ENCODE measurements at regions not wholly inside any gene's neighbourhood (a gene's known extent, or its start where the extent isn't known, plus 50 kb on each side); places are given as distances from the start of the nearest gene placed in this dataset.

- no peak for DNase-seq
- no peaks in the 10 kb centered on the region for H3K36me3 ChIP-seq (ENCODE audit: control insufficient read depth in 2 of 3, insufficient read depth in 3 of 3, low read length in 3 of 3)
- no peak overlapping the region for H3K9ac ChIP-seq (ENCODE audit: low read length in 3 of 3)
- no peaks in the 10 kb centered on the region for H3K9me3 ChIP-seq (ENCODE audit: control insufficient read depth in 2 of 3, insufficient read depth in 1 of 3, low read length in 3 of 3)
- TF ChIP-seq CTCF (IDR thresholded peaks at IDR 0.05; ENCODE audit: borderline replicate concordance, extremely low read depth, insufficient read depth), result no peak
- intact Hi-C loops (cut with DNase I), result no loop called here
- H3K4me1 ChIP-seq (ENCODE audit: control insufficient read depth in 2 of 3, insufficient read depth in 2 of 3, low read depth in 1 of 3, low read length in 3 of 3), result peaks cover 0 to 6% (median 0%) of the 10 kb centered on the region in 3 donors
- H3K27ac ChIP-seq (ENCODE audit: low read depth in 2 of 2, low read length in 2 of 2), result no peak overlapping the region
- no peaks in the 10 kb centered on the region for H3K27me3 ChIP-seq (ENCODE audit: control insufficient read depth, insufficient read depth, low read length)
- FAIRE-seq, result no peak
- no peak overlapping the region for H3K4me3 ChIP-seq (ENCODE audit: low read length in 3 of 3)
These were observed 228.4 kb upstream of the CAND1 start for GRCh38 chr12:67040861-67041137.

GRCh38 chr12:67042697-67043131 is 226.4 kb upstream of the CAND1 start:
- peaks cover 0 to 6% (median 0%) of the 10 kb centered on the region in 3 donors for H3K4me1 ChIP-seq (ENCODE audit: control insufficient read depth in 2 of 3, insufficient read depth in 2 of 3, low read depth in 1 of 3, low read length in 3 of 3)
- H3K4me3 ChIP-seq (ENCODE audit: low read length in 3 of 3), result no peak overlapping the region
- FAIRE-seq (no peak), DNase-seq (no peak)
- H3K27me3 ChIP-seq (ENCODE audit: control insufficient read depth, insufficient read depth, low read length), result no peaks in the 10 kb centered on the region
- no peak for TF ChIP-seq CTCF (IDR thresholded peaks at IDR 0.05; ENCODE audit: borderline replicate concordance, extremely low read depth, insufficient read depth)
- H3K27ac ChIP-seq (ENCODE audit: low read depth in 2 of 2, low read length in 2 of 2), result no peak overlapping the region
- intact Hi-C loops (cut with DNase I), result no loop called here
- no peaks in the 10 kb centered on the region for H3K36me3 ChIP-seq (ENCODE audit: control insufficient read depth in 2 of 3, insufficient read depth in 3 of 3, low read length in 3 of 3)
- no peaks in the 10 kb centered on the region for H3K9me3 ChIP-seq (ENCODE audit: control insufficient read depth in 2 of 3, insufficient read depth in 1 of 3, low read length in 3 of 3)
- H3K9ac ChIP-seq (ENCODE audit: low read length in 3 of 3), result no peak overlapping the region

- peaks cover 0 to 6% (median 0%) of the 10 kb centered on the region in 3 donors for H3K4me1 ChIP-seq (ENCODE audit: control insufficient read depth in 2 of 3, insufficient read depth in 2 of 3, low read depth in 1 of 3, low read length in 3 of 3)
- no peak for FAIRE-seq
- intact Hi-C loops (cut with DNase I), result no loop called here
These were observed 225.4 kb upstream of the CAND1 start for GRCh38 chr12:67043771-67044170.

More at GRCh38 chr12:67043771-67044170, 225.4 kb upstream of the CAND1 start:
- no peaks in the 10 kb centered on the region for H3K27me3 ChIP-seq (ENCODE audit: control insufficient read depth, insufficient read depth, low read length)
- H3K9me3 ChIP-seq (ENCODE audit: control insufficient read depth in 2 of 3, insufficient read depth in 1 of 3, low read length in 3 of 3), result no peaks in the 10 kb centered on the region
- H3K36me3 ChIP-seq (ENCODE audit: control insufficient read depth in 2 of 3, insufficient read depth in 3 of 3, low read length in 3 of 3), result no peaks in the 10 kb centered on the region
- no peak for DNase-seq
- H3K9ac ChIP-seq (ENCODE audit: low read length in 3 of 3), result no peak overlapping the region
- H3K27ac ChIP-seq (ENCODE audit: low read depth in 2 of 2, low read length in 2 of 2), result no peak overlapping the region
- no peak overlapping the region for H3K4me3 ChIP-seq (ENCODE audit: low read length in 3 of 3)
- TF ChIP-seq CTCF (IDR thresholded peaks at IDR 0.05; ENCODE audit: borderline replicate concordance, extremely low read depth, insufficient read depth), result no peak

All from kidney (tissue), 13 donors.